NCI-H187 treated with DMSO at 0.1 percent for 48 hours (cell line): ENCODE measurements at regions not wholly inside any gene's neighbourhood (a gene's known extent, or its start where the extent isn't known, plus 50 kb on each side); places are given as distances from the start of the nearest gene placed in this dataset.

Source experiments
- DNase-seq: peaks from one replicate; lab custom pipeline; 2025; lab: John Stamatoyannopoulos, UW

DNA sequence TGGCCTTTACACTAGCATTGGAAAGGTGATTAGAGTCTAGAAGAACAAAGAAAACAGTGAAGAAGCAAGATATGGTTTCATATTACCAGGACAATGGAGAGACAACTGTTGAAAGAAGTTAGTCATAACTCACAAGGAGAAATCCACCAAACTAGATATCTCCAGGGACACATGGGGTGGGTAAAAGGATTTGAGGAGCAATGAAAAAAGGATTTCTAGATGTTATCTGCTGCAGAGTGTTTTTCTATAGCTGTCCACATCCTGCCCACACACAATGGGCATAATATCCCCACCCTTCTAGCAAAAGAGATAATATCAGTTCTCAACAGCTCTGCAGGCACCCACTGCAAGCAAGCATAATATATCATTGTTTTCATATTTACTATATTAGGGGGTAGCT lies 303.1 kb downstream of the HAO1 start:
- no peak for DNase-seq

DNA sequence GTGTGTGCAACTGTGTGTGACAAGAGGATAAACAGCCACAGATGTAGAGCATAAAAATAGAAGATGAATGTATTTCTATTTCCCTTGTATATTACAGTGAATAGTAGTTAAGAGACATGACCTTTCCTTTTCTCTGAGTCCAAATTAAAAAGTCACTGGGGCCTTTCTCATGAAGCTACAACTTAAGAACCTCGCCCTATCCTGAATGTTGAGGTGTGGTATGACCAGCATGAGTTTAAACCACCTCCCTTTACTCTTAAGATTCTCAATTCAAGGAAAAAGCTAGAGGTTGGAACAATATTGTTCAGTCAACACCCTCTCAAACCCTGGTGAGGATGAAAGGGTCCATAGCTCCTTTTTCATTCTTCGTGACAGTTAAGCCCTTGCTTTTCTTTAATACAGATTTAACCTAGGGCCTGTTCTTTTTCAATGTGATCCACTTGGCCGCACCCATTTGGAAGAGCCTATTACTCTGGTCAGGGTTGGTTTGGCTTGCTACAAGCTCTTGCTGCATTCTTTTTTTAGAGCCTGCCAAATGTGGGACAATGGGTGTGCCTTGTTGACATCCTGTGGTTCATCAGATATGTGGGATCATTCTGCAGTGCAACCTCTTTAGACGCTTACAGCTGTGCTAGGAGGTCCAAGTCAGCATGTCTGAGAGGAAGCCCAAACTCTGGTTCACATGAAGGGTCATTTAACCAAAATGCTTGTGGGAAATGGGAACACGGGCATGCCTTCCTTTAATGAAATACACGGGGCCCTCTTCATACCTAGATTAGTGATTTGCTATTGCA lies 290.0 kb downstream of the HAO1 start:
- no peak for DNase-seq

DNA sequence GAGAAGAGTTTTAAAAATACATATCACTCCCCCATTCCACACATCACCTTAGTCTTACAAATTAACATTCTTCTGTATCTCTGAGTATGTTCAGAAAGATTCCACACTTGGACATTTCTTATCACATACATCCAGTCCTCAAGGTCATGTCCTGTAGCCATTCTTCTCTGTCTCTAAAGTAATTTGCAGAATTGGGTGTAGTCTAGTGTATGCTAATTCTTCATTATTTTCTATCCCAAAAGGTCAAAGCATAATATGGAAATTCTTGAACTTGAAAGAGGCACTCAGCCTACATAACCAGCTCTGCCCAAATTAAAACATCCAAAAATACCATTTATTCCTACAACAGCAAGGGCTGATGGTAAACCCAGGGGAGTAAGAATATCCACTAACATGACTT lies 286.0 kb downstream of the HAO1 start:
- no peak for DNase-seq

DNA sequence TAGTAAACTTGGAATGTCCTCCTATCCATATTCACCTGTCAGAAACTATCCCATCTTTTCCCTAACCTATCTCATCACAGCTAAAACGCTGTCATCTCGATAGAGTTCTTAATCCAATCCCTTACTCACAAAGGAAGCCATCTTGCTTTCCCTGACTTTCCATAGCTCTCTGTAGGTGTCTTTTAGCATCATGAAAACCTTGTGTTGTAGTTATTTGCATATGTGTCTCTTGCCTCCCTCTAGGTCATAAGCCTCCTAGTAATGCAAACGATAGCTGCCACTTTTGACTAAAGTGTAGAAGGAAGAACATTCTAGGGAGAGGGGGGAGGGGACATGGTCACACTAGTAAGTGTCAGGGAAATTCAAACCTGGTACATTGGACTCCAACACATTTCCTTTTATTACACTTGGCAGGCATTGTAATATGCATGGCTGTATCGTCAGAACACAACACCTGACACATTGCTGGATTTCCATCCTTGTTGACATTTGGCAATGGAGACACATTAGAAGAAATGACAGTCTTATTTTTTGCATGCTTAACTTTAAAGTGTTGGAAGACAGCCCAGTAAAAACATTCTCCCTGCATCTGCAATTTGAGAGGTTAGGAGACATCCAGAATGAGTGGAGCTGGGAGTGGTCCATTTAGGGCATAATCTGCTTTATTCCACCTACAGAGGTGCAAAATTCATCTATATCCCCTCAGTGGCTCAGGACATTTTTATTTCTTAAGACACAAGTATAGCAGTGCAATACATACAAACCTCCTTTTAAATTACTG lies 283.4 kb downstream of the HAO1 start:
- DNase-seq = no peak

DNA sequence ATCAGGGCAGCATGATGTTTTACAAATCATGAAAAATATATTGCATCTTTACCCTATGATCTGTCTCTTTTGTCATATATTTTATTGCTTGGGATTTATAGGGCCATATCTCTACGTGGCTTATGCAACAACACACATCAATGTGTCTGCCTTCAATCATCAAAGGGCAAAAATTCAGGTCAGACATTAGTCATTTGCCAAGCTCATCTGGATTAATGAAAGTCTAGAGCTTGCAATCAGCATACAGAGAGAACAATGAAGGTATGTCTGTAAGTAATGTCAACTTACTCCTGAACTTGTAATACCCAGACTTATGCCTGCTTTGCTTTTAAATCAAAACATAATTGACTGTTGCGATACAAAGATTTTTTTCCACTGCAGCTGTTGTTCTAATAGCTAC lies 282.7 kb downstream of the HAO1 start:
- no peak for DNase-seq

DNA sequence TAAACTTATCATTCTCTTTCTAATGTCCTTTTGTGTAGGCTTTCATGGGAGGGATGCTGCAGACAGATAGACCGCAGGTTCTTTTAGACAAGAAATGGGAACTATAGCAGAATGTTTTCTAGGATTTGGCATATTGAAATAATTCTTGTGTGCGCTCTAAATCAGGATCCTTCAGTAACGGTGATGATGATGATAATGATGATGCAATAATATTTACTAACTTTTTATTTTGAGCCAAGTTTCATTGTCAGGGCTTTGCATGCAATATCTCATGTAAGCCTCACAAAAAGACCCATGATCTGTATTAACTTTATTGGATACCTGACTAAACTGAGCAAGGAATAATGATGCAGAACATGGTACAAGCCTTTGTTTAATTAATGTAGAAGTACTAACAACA lies 280.1 kb downstream of the HAO1 start:
- DNase-seq = no peak

DNA sequence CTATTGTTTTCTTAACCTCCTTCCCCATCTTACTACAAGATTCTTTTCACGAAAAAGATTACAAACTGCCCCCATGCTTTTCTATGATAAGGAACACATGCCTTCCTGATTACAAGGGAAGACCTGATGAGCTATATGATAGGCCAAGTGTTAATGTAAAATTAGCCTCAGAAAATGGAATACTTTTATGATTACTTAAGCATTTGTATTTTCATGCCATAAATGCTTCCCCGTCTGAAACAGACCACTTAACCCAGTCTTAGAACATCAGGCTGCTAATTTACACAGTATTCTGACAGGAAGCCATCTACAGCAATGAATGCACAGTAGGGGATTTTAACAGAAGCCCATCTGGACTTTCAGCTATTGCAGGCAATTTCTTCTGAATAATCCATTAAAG lies 274.9 kb downstream of the HAO1 start:
- DNase-seq = no peak

DNA sequence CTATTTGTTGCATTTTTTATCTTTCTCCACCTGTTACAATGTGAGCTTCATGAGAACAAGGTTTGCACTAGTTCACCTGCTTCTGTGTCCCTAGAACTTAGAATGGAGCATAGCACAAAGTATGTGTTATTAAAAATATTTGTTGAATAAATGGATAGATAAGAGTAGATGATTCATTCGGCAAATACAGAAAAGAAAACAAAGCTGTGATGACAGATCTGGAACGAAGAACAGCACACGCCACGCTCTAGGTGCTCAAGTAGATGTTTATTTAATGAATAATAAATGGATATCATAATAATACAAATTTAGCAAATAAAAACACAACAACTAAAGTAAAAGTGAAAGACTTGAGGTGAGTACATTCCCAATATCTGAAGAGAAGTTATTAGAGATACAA lies 273.1 kb downstream of the HAO1 start:
- no peak for DNase-seq

DNA sequence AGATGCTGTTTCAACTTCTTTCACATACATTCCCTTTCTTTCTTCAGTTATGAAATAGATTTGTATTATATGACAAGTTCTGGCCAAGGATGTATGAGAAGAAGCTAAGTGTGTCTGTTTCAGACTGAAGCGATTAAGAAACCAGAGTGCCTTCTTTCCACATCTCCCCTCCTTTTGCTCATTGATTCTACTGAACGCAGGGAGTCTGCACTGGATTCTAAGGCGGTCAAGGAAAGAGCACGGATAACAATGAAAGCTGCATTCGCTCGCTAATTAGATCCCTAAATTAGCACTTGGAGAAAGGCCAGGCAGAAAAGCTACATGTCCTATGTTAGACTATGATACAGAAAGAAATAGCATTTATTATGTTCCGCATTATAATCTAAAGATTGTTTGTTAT lies 267.7 kb downstream of the HAO1 start:
- DNase-seq = no peak

DNA sequence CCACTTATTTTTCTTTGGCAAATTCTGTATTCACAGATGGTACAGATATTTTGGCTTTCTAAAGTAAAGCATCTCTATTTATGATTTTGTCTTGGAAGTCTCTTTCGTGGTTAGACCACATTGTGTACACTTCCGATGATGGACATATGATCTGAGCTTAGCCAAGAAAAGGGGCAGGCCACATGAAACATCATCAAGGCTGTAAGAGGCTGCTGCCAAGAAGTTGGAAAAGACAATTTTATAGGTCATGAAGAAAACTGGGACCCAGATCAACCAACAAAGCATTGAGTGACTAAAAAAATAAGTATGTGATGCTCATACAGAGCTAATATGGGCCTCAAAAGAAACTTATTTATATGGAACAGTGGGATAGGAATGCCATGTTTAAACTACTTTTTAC lies 266.4 kb downstream of the HAO1 start:
- DNase-seq = no peak

DNA sequence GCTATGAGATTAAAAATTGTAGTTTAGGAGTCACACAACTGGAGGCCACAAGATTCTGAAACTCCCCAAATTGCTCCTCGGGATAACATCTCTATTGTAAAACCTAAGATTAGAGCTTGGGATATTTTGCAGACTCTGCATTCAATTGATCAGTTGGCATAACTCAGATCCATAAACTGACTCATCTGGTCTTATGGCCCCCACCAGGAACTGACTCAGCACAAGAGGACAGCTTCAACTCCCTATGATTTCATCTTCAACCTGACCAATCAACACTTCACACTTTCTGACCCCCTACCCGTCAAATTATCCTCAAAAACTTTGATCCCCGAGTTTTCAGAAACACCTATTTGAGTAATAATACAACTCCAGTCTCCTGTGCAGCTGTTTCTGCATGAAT lies 257.3 kb downstream of the HAO1 start:
- DNase-seq = no peak

DNA sequence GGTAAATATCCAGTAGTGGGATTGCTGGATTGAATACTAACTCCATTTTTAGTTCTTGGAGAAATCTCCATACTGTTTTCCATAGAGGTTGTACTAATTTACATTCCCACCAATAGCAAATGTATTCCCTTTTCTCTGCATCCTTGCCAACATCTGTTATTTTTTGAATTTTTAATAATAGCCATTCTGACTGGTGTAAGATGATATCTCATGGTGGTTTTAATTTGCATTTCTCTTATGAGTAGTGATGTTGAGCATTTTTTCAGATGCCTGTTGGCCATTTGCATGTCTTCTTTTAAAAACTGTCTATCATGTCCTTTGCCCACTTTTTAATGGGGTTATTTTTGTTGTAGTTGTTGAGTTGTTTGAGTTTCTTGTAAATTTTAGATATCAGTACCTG lies 253.2 kb downstream of the HAO1 start:
- no peak for DNase-seq

DNA sequence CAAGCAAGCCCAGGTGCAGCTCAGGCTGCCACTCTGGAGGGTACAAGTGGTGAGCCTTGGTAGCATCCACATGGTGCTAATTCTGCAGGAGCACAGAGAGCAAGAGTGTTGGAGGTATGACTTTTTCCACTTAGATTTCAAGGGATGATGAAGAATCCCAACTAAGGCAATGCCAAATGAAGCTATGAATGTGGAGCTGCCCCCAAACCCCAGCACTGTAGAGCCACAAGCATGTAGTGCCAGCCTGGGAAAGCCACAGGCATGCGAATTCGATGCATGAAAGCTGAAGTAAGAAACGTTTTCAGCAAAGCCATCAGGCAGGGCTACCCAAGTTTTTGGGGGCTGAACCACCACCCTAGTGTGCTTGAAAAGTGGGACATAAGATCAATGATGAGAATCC lies 251.1 kb downstream of the HAO1 start:
- no peak for DNase-seq

DNA sequence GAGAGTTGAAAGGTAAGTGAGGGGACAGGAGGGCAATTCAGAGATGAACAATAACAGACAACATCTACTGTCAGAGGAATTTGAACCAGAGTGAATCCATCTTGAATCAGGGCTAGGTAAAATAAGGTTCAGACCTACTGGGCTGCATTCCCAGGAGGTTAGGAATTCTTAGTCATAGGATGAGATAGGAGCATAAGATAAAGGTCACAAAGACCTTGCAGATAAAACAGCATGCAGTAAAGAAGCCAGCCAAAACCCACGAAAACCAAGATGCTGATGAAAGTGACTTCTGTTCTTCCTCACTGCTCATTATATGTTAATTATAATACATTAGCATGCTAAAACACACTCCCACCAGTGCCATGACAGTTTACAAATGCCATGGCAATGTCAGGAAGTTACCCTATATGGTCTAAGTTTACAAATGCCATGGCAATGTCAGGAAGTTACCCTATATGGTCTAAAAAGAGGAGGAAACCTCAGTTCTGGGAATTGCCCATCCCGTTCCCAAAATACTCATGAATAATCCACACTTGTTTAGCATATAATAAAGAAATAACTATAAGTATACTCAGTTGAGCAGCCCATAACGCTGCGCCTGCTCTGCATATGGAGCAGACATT lies 248.5 kb downstream of the HAO1 start:
- no peak for DNase-seq

DNA sequence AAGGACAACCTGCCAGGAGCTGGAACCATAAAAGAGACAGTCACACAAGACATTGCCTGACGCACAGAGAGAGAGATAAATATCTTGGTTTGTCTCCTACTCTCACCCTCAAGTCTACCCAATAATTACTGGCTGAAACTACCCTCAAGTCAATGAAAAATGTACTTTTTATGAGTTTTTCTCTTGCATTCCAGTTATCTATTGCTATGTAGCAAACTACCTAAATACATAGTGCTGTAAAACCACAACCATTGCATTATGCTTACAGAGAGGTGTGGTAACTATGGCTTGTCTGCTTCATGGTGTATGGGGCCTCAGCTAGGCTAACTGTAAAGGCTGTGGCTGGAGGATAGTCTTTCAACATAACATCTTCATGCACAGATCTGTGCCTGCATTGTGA lies 247.8 kb downstream of the HAO1 start:
- no peak for DNase-seq

DNA sequence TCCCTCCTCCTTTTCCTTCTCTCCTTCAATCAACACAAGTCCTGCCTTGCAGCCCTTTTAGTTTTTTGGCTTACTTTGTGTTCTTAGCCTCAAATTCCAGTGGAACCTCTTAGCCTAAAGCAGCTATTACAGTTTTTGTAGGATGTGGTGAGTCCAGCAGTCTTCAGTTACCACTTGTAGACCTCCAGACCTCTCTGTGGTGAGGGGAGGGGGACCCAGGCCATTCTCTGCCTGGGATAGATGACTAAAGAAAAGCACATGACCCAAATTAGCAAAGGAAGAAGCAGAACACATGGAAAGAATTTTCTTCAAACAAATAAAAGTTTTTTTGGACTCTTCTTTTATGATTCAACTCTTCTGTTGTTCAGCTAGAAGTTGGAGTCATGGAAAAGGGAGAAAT lies 246.5 kb downstream of the HAO1 start:
- no peak for DNase-seq

DNA sequence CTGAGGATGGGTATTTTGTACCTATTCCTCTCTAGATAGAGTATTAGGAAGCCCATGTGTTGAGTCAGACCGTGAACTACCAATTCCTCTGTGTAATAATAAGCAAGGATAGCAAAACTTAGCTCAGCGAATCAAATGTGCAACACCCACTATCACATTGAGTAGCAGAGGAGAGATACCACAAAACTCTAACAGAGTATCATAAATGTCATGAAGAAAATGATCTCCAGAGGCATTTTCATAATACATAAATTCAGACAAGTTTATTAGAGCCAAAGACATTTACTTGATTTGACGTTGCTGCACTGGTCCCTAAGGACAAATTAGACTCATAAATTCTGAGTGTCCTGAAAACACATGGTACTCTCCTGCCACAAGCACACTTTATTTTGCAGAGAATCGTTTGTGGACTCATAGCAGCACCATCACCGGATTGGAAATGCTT lies 245.2 kb downstream of the HAO1 start:
- DNase-seq = no peak

DNA sequence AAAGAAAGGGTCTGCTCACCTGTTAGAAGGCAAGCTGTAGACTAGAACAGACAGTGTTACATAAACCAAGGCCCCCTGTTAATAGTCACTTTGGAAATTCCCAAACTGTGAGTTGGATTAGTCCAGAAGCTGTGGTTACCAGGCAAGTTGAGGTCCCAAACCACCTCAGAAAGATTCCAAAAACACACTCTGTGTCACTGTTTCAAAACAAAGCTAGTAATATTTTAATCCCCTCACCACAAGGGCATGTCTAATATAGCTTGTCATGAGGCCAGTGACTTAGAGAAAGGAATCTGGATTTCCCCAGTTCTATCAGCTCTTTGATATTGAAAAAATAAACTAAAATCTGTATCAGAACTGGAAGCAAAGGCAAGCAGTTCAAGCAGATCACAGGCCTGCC lies 244.6 kb downstream of the HAO1 start:
- no peak for DNase-seq

DNA sequence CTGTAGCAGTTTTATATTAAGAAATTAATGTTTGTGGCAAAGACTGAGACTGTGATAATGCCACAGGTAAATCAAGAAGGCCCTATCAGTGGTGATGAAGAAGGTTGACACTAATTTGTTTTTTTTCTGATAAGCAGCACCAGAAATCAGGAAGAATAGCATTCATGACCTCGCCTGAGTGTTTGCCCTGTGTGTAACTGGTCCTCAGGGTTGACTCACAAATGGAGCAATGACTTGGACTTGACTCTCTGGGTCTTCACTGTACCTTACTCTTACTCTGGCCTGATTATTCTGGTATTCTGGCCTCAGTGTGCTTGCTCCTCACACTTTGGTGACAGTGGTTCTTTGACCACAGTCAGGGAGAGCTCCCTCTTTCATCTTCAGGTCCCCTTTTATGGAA lies 243.9 kb downstream of the HAO1 start:
- no peak for DNase-seq

DNA sequence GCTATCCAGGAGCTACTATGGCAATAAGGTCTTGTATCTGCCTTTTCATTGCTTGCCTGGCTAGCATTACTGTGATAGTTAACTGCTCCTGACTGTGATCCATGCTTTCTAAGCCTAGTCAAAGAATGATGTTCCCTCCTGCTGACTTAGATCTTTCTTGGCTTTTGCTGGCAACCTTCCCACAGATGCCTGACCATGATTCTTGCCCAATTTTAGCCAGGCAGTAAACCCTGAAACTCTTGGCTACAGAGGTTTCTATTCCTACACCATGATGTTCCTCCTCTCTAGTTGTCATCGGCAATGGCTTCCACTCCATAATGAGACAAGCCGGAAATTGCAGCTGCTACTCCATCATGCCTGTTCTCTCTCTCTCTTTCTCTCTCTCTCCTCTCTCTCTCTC lies 238.1 kb downstream of the HAO1 start:
- no peak for DNase-seq

DNA sequence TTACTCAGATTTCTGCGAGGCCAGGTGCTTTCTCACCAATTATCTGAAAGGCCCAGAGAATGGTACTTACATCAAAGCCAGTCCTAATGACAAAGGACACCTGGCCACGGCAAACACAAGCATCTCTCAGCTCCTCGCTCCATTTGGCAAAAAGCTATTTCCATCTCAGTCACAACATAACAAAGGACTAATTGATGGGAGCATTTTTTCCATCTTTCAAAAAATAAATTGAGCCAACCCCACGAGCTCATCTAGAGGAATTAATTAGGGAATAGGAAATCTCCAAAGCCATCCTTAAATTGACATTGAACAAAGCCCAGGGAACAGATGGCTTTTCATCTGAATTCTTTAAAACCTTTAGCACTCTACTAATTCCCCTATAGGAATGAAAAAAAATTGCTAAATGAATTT lies 236.7 kb downstream of the HAO1 start:
- peak; percentile 95 for DNase-seq

DNA sequence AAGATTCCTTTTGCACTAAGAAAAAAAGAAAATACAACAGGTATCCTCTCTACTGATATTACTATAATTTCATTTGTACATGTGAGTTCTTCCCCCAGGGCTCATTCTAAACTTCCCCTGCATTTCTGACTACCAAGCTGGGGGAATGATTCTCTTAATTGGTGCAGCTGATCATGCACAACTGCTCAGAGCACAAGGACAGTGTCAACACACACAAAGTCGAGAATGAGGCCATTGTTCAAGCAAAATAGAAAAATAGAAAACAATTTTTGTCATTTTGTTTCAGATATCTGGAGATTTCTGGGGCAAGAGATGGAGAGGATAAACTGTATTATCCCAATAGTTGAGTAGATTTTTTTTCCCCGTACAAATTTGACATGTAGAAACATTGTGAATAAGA lies 236.3 kb downstream of the HAO1 start:
- DNase-seq = no peak

DNA sequence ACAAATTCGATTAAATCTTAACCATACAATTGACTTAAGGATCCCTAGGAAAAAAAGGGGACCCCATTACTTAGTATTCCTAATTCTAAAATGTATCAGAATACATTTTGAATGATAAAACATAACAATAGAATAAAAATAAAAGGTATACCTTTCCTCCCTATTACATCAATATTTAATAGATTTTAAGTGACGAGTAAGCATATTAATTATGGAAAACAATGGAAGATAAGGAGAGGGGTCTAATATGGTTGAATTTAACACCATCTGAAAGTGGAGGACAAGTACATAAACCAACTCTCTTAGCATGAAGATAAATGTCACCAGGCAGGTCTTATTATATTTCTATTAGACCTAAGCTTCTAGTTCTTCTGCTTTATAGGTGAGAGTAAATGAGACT lies 232.1 kb downstream of the HAO1 start:
- no peak for DNase-seq
